Colonic mucosa (tissue), 4 donors: ENCODE measurements at regions not wholly inside any gene's neighbourhood (a gene's known extent, or its start where the extent isn't known, plus 50 kb on each side); places are given as distances from the start of the nearest gene placed in this dataset.
"Not testable (repeated sequence)": the region's sequence is repeated elsewhere in the genome, so short reads cannot be mapped to it uniquely, and the experiment has no call there.

Experiments
- DNase-seq: peaks from one replicate; pipeline ENCODE4 v3.0.0-alpha.2; 2020
- H3K27ac ChIP-seq: fragments of 200-600 bp; one replicate; pipeline ENCODE4 v1.8.0; 2021
- H3K27me3 ChIP-seq: fragments of 200-600 bp; one replicate; pipeline ENCODE4 v1.8.0; 2021
- H3K36me3 ChIP-seq: fragments of 200-600 bp; one replicate; pipeline ENCODE4 v1.8.0; 2021
- H3K4me1 ChIP-seq: fragments of 200-600 bp; one replicate; pipeline ENCODE4 v1.8.0; 2021; ENCODE audit warnings: mild to moderate bottlenecking
- H3K4me3 ChIP-seq: fragments of 200-600 bp; one replicate; pipeline ENCODE4 v1.8.0; 2021
- H3K9ac ChIP-seq, 2 donors: one replicate each; pipeline ENCODE4 v1.7.0; 2013; ENCODE audit warnings: control low read depth in 2 of 2, low read depth in 2 of 2, low read length in 2 of 2
- H3K9me3 ChIP-seq: fragments of 200-600 bp; one replicate; pipeline ENCODE4 v1.8.0; 2021
- CTCF ChIP-seq: fragments of 200-600 bp; IDR thresholded peaks from one replicate; pipeline ENCODE4 v1.8.0; 2022; ENCODE audit warnings: antibody characterized with exemption, mild to moderate bottlenecking
- intact Hi-C: fragments of 100-400 bp; cut with DNase I; formaldehyde crosslinking; loops from one replicate; pipeline ENCODE4 v1.14.1; 2022
- donor health status: healthy.
- donor health status: DM: no; HTN: no; CAD: no.
- donor health status: DM: no; HTN: no; CAD: no.

GRCh38 chr18:70822117-70822516, 533.3 kb downstream of the SOCS6 start:
- TF ChIP-seq CTCF = no peak
- Histone ChIP-seq H3K27ac (no peak overlapping the region), H3K4me1 (no peaks in the 10 kb centered on the region), H3K9me3 (no peaks in the 10 kb centered on the region), H3K4me3 (no peak overlapping the region), H3K9ac (no peak overlapping the region), H3K36me3 (no peaks in the 10 kb centered on the region), H3K27me3 (no peaks in the 10 kb centered on the region)
- DNase-seq = no peak
- intact Hi-C loops = no loop called here

GRCh38 chr18:70808481-70809056, 519.7 kb downstream of the SOCS6 start:
- Histone ChIP-seq H3K27me3 (no peaks in the 10 kb centered on the region), H3K4me3 (no peak overlapping the region), H3K4me1 (no peaks in the 10 kb centered on the region), H3K36me3 (no peaks in the 10 kb centered on the region), H3K9me3 (no peaks in the 10 kb centered on the region), H3K9ac (no peak overlapping the region), H3K27ac (no peak overlapping the region)
- no peak for DNase-seq
- intact Hi-C loops = no loop called here
- no peak for TF ChIP-seq CTCF

GRCh38 chr18:70781860-70782453, 493.1 kb downstream of the SOCS6 start:
- peak; percentile 52 for DNase-seq
- no peak overlapping the region for H3K9ac ChIP-seq
- no peaks in the 10 kb centered on the region for H3K36me3 ChIP-seq
- H3K27ac ChIP-seq = no peak overlapping the region
- H3K27me3 ChIP-seq = no peaks in the 10 kb centered on the region
- H3K4me1 ChIP-seq = no peaks in the 10 kb centered on the region
- no peak overlapping the region for H3K4me3 ChIP-seq
- H3K9me3 ChIP-seq = no peaks in the 10 kb centered on the region
- TF ChIP-seq CTCF = peak; percentile 49
- intact Hi-C loops = no loop called here

GRCh38 chr18:70766254-70766653, 477.4 kb downstream of the SOCS6 start:
- intact Hi-C loops, H3K9ac ChIP-seq, H3K4me1 ChIP-seq, H3K4me3 ChIP-seq, H3K27me3 ChIP-seq, DNase-seq, H3K9me3 ChIP-seq, H3K27ac ChIP-seq, H3K36me3 ChIP-seq: not testable (repeated sequence)

GRCh38 chr18:70762812-70763211, 474.0 kb downstream of the SOCS6 start:
- no peaks in the 10 kb centered on the region for H3K36me3 ChIP-seq
- H3K4me3 ChIP-seq = no peak overlapping the region
- intact Hi-C loops = no loop called here
- H3K9ac ChIP-seq = no peak overlapping the region
- H3K9me3 ChIP-seq = no peaks in the 10 kb centered on the region
- H3K4me1 ChIP-seq = no peaks in the 10 kb centered on the region
- no peak for DNase-seq
- no peak overlapping the region for H3K27ac ChIP-seq
- no peaks in the 10 kb centered on the region for H3K27me3 ChIP-seq
- no peak for TF ChIP-seq CTCF

- H3K9me3 ChIP-seq = no peaks in the 10 kb centered on the region
- H3K4me3 ChIP-seq = no peak overlapping the region
- no peaks in the 10 kb centered on the region for H3K36me3 ChIP-seq
- intact Hi-C loops = no loop called here
- TF ChIP-seq CTCF = no peak
- no peak overlapping the region for H3K9ac ChIP-seq
- H3K4me1 ChIP-seq = no peaks in the 10 kb centered on the region
- H3K27ac ChIP-seq = no peak overlapping the region
- no peak for DNase-seq
- H3K27me3 ChIP-seq = no peaks in the 10 kb centered on the region
Measured at GRCh38 chr18:70758780-70759179, 469.9 kb downstream of the SOCS6 start.
